Stimulated activated memory B cell treated with anti-CD40 and anti-IgM and Interleukin-4, amounts not matched to agents 10 μg/mL and 1 μg/mL and 100 μg/mL, for 72 hours (primary cell): ENCODE measurements at regions not wholly inside any gene's neighbourhood (a gene's known extent, or its start where the extent isn't known, plus 50 kb on each side); places are given as distances from the start of the nearest gene placed in this dataset.
"Not testable (repeated sequence)": the region's sequence is repeated elsewhere in the genome, so short reads cannot be mapped to it uniquely, and the experiment has no call there.

Experiments
- ATAC-seq: fragments of 150-1000 bp; cut with Tn5 transposase; 2 replicates; pipeline ENCODE4 v1.10.0; 2021
- H3K27ac Mint-ChIP-seq: one replicate; pipeline ENCODE4 v1.8.0; 2022; ENCODE audit warnings: mild to moderate bottlenecking, mixed read lengths
- H3K27me3 Mint-ChIP-seq: one replicate; pipeline ENCODE4 v1.8.0; 2022; ENCODE audit warnings: mixed read lengths
- H3K36me3 Mint-ChIP-seq: one replicate; pipeline ENCODE4 v1.8.0; 2022; ENCODE audit warnings: mixed read lengths
- H3K4me1 Mint-ChIP-seq: one replicate; pipeline ENCODE4 v1.8.0; 2022; ENCODE audit warnings: mixed read lengths
- H3K4me3 Mint-ChIP-seq: one replicate; pipeline ENCODE4 v1.8.0; 2022; ENCODE audit warnings: mild to moderate bottlenecking, moderate library complexity, mixed read lengths
- H3K9me3 Mint-ChIP-seq: one replicate; pipeline ENCODE4 v1.8.0; 2022; ENCODE audit warnings: mixed read lengths

DNA sequence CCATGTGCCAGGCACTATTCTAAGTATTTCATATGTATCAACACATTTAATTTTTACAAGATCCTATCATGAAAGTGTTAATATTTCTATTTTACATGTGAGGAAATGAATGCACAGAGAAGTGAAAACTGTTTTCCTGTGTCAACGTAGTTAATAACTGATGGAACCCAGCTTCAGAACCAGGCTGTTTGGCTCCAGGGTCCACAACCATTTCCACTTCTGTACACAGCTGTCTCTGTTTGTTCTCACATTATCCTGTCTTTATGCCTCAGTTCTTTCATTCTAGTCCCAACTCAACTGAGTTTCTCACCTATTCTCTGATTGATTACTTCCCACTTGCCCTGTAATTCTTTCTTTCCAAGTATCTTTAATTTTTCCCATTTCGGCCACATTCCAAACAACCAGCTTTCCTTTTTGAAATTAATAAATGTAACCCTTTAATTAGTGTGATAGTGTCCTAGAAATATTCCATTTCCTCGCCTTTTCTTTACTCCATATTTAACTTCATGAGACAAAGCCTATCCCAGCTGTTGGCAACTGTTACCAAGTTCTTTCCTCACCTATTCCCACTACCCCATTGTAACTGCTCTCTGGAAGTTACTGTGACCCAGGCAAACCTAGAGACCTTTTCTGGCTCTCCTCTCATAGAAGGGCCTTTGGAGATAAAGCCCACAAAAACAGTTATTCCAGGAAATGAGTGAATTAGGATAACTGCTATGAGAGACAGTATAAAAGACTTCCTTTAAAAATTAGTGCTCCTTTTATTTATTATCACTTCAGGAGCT, 218.7 kb downstream of the RASSF9 start:
- Mint-ChIP-seq H3K27me3 (no peaks in the 10 kb centered on the region), H3K4me1 (no peaks in the 10 kb centered on the region), H3K27ac (no peak overlapping the region)

GRCh38 chr12:85621041-85621440, 215.2 kb downstream of the RASSF9 start:
- Mint-ChIP-seq H3K27me3 (no peaks in the 10 kb centered on the region), H3K4me1 (no peaks in the 10 kb centered on the region), H3K9me3 (no peaks in the 10 kb centered on the region), H3K4me3 (no peak overlapping the region), H3K27ac (no peak overlapping the region), H3K36me3 (no peaks in the 10 kb centered on the region)
- peak; percentile 20 for ATAC-seq

More for the DNA sequence above, 218.7 kb downstream of the RASSF9 start:
- H3K4me3 Mint-ChIP-seq = no peak overlapping the region
- H3K9me3 Mint-ChIP-seq = no peaks in the 10 kb centered on the region
- ATAC-seq = no peak
- no peaks in the 10 kb centered on the region for H3K36me3 Mint-ChIP-seq

GRCh38 chr12:85623763-85624162, 212.4 kb downstream of the RASSF9 start:
- H3K4me1 Mint-ChIP-seq = no peaks in the 10 kb centered on the region

GRCh38 chr12:85625467-85625866, 210.7 kb downstream of the RASSF9 start:
- Mint-ChIP-seq H3K4me3 (no peak overlapping the region), H3K4me1 (no peaks in the 10 kb centered on the region), H3K27ac (no peak overlapping the region), H3K9me3 (peaks cover 3% of the 10 kb centered on the region), H3K27me3 (no peaks in the 10 kb centered on the region), H3K36me3 (no peaks in the 10 kb centered on the region)
- no peak for ATAC-seq

More at GRCh38 chr12:85623763-85624162, 212.4 kb downstream of the RASSF9 start:
- ATAC-seq = no peak
- Mint-ChIP-seq H3K27me3 (no peaks in the 10 kb centered on the region), H3K9me3 (peaks cover 3% of the 10 kb centered on the region), H3K36me3 (no peaks in the 10 kb centered on the region), H3K4me3 (no peak overlapping the region), H3K27ac (no peak overlapping the region)

GRCh38 chr12:85626001-85626783, 210.0 kb downstream of the RASSF9 start:
- ATAC-seq = no peak
- H3K4me3 Mint-ChIP-seq = no peak overlapping the region
- H3K27ac Mint-ChIP-seq = no peak overlapping the region
- no peaks in the 10 kb centered on the region for H3K36me3 Mint-ChIP-seq
- no peaks in the 10 kb centered on the region for H3K4me1 Mint-ChIP-seq
- peaks cover 3% of the 10 kb centered on the region for H3K9me3 Mint-ChIP-seq
- H3K27me3 Mint-ChIP-seq = no peaks in the 10 kb centered on the region

DNA sequence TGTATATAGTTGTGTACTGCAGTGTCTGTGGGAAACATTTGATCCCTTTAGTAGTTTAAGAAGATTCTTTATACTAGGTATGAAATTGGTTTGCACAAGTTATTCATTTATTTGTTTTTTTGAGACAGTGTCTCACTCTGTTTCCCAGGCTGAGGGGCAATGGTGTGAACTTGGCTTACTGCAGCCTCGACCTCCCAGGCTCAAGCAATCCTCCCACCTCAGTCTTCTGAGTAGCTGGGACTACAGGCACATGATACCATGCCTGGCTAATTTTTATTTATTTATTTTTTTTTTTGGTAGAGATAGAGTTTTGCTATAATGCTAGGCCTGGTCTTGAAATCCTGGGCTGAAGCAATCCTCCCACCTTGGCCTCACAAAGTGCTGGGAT, 209.4 kb downstream of the RASSF9 start:
- H3K4me1 Mint-ChIP-seq = no peaks in the 10 kb centered on the region
- peaks cover 3% of the 10 kb centered on the region for H3K9me3 Mint-ChIP-seq
- H3K36me3 Mint-ChIP-seq = no peaks in the 10 kb centered on the region
- H3K27ac Mint-ChIP-seq = no peak overlapping the region
- no peak overlapping the region for H3K4me3 Mint-ChIP-seq
- H3K27me3 Mint-ChIP-seq = no peaks in the 10 kb centered on the region
- no peak for ATAC-seq

DNA sequence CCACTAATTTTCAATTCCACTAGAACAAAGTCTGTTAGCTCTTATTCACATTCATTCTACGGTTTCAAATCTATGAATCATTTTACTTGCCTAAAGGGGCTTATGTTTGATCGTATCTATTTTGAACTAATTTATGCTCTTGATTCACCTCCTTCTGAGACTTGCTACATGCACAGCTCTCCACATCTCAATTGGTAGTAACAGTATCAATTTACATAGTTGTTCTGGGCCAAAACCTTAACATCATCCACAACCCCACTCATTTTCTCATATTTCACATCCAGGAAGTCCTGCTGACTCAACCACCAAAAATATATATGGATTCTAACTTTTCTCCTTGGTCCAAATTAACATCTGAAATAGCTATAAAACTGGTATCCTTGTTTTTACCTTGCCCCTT, 208.6 kb downstream of the RASSF9 start:
- no peak for ATAC-seq
- Mint-ChIP-seq H3K27me3 (no peaks in the 10 kb centered on the region), H3K4me1 (no peaks in the 10 kb centered on the region), H3K27ac (no peak overlapping the region), H3K4me3 (no peak overlapping the region), H3K36me3 (no peaks in the 10 kb centered on the region), H3K9me3 (peaks cover 3% of the 10 kb centered on the region)

DNA sequence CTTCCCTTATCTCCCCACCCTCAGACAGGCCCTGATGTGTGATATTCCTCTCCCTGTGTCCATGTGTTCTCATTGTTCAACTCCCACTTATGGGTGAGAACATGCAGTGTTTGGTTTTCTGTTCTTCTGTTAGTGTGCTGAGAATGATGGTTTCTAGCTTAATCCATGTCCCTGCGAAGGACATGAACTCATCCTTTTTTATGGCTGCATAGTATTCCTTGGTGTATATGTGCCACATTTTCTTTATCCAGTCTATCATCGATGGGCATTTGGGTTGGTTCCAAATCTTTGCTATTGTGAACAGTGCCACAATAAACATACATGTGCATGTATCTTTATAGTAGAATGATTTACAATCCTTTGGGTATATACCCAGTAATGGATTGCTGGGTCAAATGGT, 207.6 kb downstream of the RASSF9 start:
- H3K4me3 Mint-ChIP-seq, H3K36me3 Mint-ChIP-seq, H3K27me3 Mint-ChIP-seq, H3K4me1 Mint-ChIP-seq, H3K27ac Mint-ChIP-seq, ATAC-seq, H3K9me3 Mint-ChIP-seq: not testable (repeated sequence)

- Mint-ChIP-seq H3K27me3 (no peaks in the 10 kb centered on the region), H3K9me3 (peaks cover 3% of the 10 kb centered on the region), H3K4me3 (no peak overlapping the region), H3K4me1 (no peaks in the 10 kb centered on the region), H3K27ac (no peak overlapping the region), H3K36me3 (no peaks in the 10 kb centered on the region)
- ATAC-seq = no peak
Observed at GRCh38 chr12:85630851-85631250, 205.4 kb downstream of the RASSF9 start.

DNA sequence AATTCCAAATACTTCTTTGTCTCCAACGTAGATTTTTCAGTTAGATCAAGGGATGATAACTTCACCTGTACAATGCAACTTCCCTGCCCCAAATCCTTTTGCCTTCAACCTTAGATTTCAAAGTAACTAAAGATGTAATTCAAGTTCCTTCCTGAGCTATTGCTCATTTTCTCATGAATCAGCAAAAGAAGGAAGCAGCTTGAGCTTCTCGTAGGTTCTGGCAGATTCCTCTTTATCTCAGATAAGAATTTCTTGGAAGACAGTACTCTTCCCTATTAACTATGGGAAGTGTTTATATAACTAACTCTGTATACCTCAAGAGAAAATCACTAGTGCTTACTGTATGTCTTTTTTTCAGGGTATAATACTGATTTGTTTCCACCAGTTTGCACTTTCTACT, 203.8 kb downstream of the RASSF9 start:
- no peaks in the 10 kb centered on the region for H3K4me1 Mint-ChIP-seq
- no peaks in the 10 kb centered on the region for H3K27me3 Mint-ChIP-seq
- no peaks in the 10 kb centered on the region for H3K36me3 Mint-ChIP-seq
- no peak overlapping the region for H3K27ac Mint-ChIP-seq
- no peak overlapping the region for H3K4me3 Mint-ChIP-seq
- H3K9me3 Mint-ChIP-seq = peaks cover 3% of the 10 kb centered on the region
- ATAC-seq = no peak

GRCh38 chr12:85633491-85633890, 202.7 kb downstream of the RASSF9 start:
- no peak for ATAC-seq
- Mint-ChIP-seq H3K4me3 (no peak overlapping the region), H3K4me1 (no peaks in the 10 kb centered on the region), H3K36me3 (no peaks in the 10 kb centered on the region), H3K27ac (no peak overlapping the region), H3K27me3 (no peaks in the 10 kb centered on the region), H3K9me3 (peaks cover 1% of the 10 kb centered on the region)

- no peak overlapping the region for H3K4me3 Mint-ChIP-seq
- no peaks in the 10 kb centered on the region for H3K27me3 Mint-ChIP-seq
- no peaks in the 10 kb centered on the region for H3K36me3 Mint-ChIP-seq
- H3K4me1 Mint-ChIP-seq = no peaks in the 10 kb centered on the region
- H3K27ac Mint-ChIP-seq = no peak overlapping the region
- ATAC-seq = no peak
- H3K9me3 Mint-ChIP-seq = no peaks in the 10 kb centered on the region
Observed at GRCh38 chr12:85639834-85640233, 196.4 kb downstream of the RASSF9 start.

DNA sequence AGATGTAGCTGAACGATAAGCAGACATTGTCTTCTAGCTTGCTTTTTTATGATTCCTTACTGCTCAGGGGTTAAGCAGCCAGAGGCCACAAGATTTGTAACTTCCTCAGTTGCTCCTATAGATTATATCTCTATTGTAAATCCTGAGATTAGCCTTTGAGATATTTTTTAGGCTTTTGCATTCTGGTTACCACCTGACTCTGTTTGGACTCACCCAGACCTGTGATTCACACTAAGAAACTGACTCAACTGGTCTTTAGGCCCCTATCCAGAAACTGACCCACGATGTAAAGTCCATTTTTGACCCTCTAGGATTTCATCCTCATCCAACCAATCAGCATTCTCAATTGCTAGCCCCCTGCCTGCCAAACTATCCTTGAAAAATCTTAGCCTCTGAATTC, 194.4 kb downstream of the RASSF9 start:
- no peak overlapping the region for H3K4me3 Mint-ChIP-seq
- no peak overlapping the region for H3K27ac Mint-ChIP-seq
- ATAC-seq = no peak
- no peaks in the 10 kb centered on the region for H3K36me3 Mint-ChIP-seq
- H3K27me3 Mint-ChIP-seq = no peaks in the 10 kb centered on the region
- no peaks in the 10 kb centered on the region for H3K4me1 Mint-ChIP-seq
- no peaks in the 10 kb centered on the region for H3K9me3 Mint-ChIP-seq

DNA sequence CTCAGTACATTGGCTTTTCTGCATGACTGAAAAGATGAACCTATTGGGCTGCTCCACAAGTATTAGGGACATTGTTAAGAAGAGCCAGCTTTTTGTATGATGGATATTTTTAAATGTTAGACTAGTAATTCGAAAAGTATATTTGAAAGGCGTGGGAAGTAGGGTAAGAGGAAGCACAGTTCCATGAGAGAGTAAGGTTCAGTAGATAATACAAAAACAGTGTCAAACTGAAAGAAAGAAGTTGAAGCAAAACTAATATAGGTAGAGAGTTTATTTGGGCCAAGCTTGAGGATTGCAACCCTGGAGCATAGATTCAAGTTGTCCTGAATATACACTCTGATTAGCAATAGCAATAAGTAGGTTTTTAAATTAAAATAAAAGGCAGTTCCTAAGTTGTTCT, 193.9 kb downstream of the RASSF9 start:
- H3K4me1 Mint-ChIP-seq = no peaks in the 10 kb centered on the region
- H3K27me3 Mint-ChIP-seq = no peaks in the 10 kb centered on the region
- no peaks in the 10 kb centered on the region for H3K36me3 Mint-ChIP-seq
- no peak overlapping the region for H3K4me3 Mint-ChIP-seq
- no peak for ATAC-seq
- no peak overlapping the region for H3K27ac Mint-ChIP-seq
- H3K9me3 Mint-ChIP-seq = no peaks in the 10 kb centered on the region

DNA sequence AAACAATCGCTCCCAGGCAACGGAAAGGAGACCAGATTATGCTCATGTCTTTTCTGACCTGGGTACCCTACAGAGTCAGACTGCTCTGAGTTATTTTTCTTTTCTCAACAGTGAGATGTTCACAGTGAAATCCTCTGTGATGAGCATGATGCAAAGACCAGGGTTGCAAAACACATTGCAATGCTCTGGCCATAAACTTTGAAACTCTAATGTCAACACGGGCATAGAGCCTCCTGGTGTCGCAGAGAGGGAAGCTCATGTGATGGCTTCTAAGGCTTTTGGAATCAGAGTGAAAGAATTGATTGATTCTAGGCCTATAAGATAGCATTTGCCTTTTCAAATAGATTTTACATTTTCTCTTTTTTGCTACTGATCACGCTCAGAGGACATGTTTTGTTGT, 193.4 kb downstream of the RASSF9 start:
- Mint-ChIP-seq H3K4me3 (no peak overlapping the region), H3K27ac (no peak overlapping the region), H3K9me3 (no peaks in the 10 kb centered on the region), H3K36me3 (no peaks in the 10 kb centered on the region), H3K4me1 (no peaks in the 10 kb centered on the region), H3K27me3 (no peaks in the 10 kb centered on the region)
- no peak for ATAC-seq

DNA sequence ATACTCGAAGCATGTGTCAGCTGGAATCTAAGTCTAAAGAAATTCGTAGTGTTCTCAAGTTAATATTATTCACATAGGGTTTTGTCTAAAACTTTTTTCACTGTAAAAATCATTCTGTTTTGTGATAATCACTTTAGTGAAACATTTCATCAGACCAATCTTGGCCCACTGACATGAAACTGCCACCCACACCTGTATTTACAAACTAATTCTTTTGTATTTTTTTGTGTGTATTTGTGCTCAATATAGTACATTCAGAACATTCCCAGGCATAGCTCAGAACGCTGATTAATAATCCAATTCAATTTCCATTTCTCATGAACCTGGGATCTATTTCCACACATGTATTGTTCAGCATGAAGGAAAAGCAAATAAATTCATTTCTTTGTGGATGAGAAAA, 191.7 kb downstream of the RASSF9 start:
- Mint-ChIP-seq H3K4me1 (no peaks in the 10 kb centered on the region), H3K27ac (no peak overlapping the region), H3K27me3 (no peaks in the 10 kb centered on the region), H3K36me3 (no peaks in the 10 kb centered on the region), H3K9me3 (no peaks in the 10 kb centered on the region), H3K4me3 (no peak overlapping the region)
- no peak for ATAC-seq
